OCI-LY7 (cell line): ENCODE measurements at regions not wholly inside any gene's neighbourhood (a gene's known extent, or its start where the extent isn't known, plus 50 kb on each side); places are given as distances from the start of the nearest gene placed in this dataset.

Experiments
- BruUV-seq: library from RNA; stranded (reverse); fragments of 400-500 nt; replicated peaks from 2 replicates; lab custom pipeline; 2021; lab: Mats Ljungman, UMichigan
- CTCF ChIA-PET: fragments of 300-600 bp; sonication (Branson Sonifier 250); formaldehyde crosslinking; loops from one replicate; lab custom pipeline; 2022; ENCODE audit warnings: antibody characterized with exemption; ENCODE audit not compliant: unreplicated experiment; lab: Charles Lee
- POLR2A ChIA-PET: fragments of 300-600 bp; sonication (Branson Sonifier 250); formaldehyde crosslinking; loops from one replicate; lab custom pipeline; 2022; ENCODE audit warnings: antibody characterized with exemption; lab: Charles Lee
- DNase-seq: peaks from one replicate; pipeline ENCODE4 v3.0.0-alpha.2; 2015; ENCODE audit warnings: low spot score
- H2AFZ ChIP-seq: fragments of 200-600 bp; sonication (generic), shearing (Covaris generic); 2 replicates; pipeline ENCODE4 v1.6.1; 2014; ENCODE audit warnings: mild to moderate bottlenecking, antibody characterized with exemption, low read length, moderate library complexity
- H3K27ac ChIP-seq: fragments of 200-600 bp; sonication (generic); 2 replicates; pipeline ENCODE4 v1.5.1; 2014; ENCODE audit warnings: mixed run types, low read depth, mild to moderate bottlenecking, moderate library complexity, low read length, inconsistent platforms; ENCODE audit not compliant: poor library complexity, severe bottlenecking
- H3K36me3 ChIP-seq: fragments of 200-600 bp; sonication (generic); 2 replicates; pipeline ENCODE4 v1.6.1; 2014; ENCODE audit warnings: mild to moderate bottlenecking, antibody characterized with exemption, low read length, moderate library complexity, mixed read lengths; ENCODE audit not compliant: insufficient read depth
- H3K4me1 ChIP-seq: fragments of 200-600 bp; sonication (generic); 2 replicates; pipeline ENCODE4 v1.5.1; 2014; ENCODE audit warnings: mild to moderate bottlenecking, low read length; ENCODE audit not compliant: insufficient read depth, poor library complexity, severe bottlenecking
- H3K4me2 ChIP-seq: fragments of 200-600 bp; sonication (generic); 2 replicates; pipeline ENCODE4 v1.6.1; 2014; ENCODE audit warnings: mild to moderate bottlenecking, low read length
- H3K4me3 ChIP-seq: fragments of 200-600 bp; sonication (generic); 2 replicates; pipeline ENCODE4 v1.5.1; 2014; ENCODE audit warnings: mild to moderate bottlenecking, low read depth, low read length; ENCODE audit not compliant: poor library complexity, severe bottlenecking
- H3K79me2 ChIP-seq: fragments of 200-600 bp; sonication (generic); 2 replicates; pipeline ENCODE4 v1.6.1; 2016; ENCODE audit warnings: low read depth, mild to moderate bottlenecking, low read length, moderate library complexity, mixed read lengths; ENCODE audit not compliant: insufficient read depth
- H3K9me2 ChIP-seq: fragments of 200-600 bp; sonication (generic); 2 replicates; pipeline ENCODE4 v1.6.1; 2016; ENCODE audit warnings: mild to moderate bottlenecking, low read length, mixed read lengths; ENCODE audit not compliant: insufficient read depth
- H3K9me3 ChIP-seq: fragments of 200-600 bp; sonication (generic); 2 replicates; pipeline ENCODE4 v1.6.1; 2014; ENCODE audit warnings: mild to moderate bottlenecking, mixed run types, low read length, mixed read lengths
- H4K20me1 ChIP-seq: fragments of 200-600 bp; sonication (generic); 2 replicates; pipeline ENCODE4 v1.6.1; 2014; ENCODE audit warnings: mild to moderate bottlenecking, antibody characterized with exemption, low read length, moderate library complexity, mixed read lengths; ENCODE audit not compliant: insufficient read depth
- EZH2phosphoT487 ChIP-seq: fragments of 200-600 bp; sonication (generic); IDR thresholded peaks from 2 replicates; pipeline ENCODE4 v1.6.1; 2018; ENCODE audit warnings: low read depth, borderline replicate concordance, mild to moderate bottlenecking, mixed run types, antibody characterized with exemption, low read length, moderate library complexity, mixed read lengths
- intact Hi-C: fragments of 100-400 bp; cut with micrococcal nuclease; formaldehyde crosslinking; loops from one replicate; pipeline ENCODE4 v1.10.0; 2022; ENCODE audit not compliant: unreplicated experiment
- TF ChIP-seq, protein P1 (sequence below): fragments of 200-600 bp; sonication (generic); conservative IDR thresholded peaks from 2 replicates; pipeline ENCODE4 v1.5.1; 2014; ENCODE audit warnings: mild to moderate bottlenecking, antibody characterized with exemption, low read length, moderate library complexity, mixed read lengths

DNA sequence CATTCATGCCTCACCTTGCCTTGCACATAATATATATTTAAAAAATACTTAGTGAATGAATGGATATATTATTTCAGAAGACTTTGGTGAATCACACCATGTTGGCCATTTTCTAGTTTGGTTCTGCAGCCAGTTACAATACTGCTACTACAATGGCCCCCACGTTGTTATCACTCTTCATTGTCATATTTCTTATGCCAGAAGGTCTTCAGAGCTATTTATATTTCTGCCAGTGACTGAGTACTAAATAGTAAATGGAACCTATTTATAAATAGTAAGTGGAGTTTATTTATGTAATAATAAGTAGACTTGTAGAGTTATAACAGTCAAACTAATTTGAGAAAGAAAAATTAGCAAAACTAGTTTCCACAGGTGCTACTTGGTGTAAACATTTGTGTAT lies 516.6 kb upstream of the SYT4 start:
- ChIA-PET POLR2A (no interaction called here), CTCF (no interaction called here)
- Histone ChIP-seq H3K9me2 (no peaks in the 10 kb centered on the region), H3K4me3 (no peak overlapping the region), H3K9me3 (no peaks in the 10 kb centered on the region), H2AFZ (no peak overlapping the region), H3K36me3 (no peaks in the 10 kb centered on the region), H4K20me1 (no peaks in the 10 kb centered on the region), H3K4me2 (no peak overlapping the region), H3K79me2 (no peaks in the 10 kb centered on the region), H3K4me1 (no peaks in the 10 kb centered on the region), H3K27ac (no peak overlapping the region)
- BruUV-seq: no TSS peak
- no peak for DNase-seq
- TF ChIP-seq EZH2phosphoT487: no peak
- TF ChIP-seq, protein P1, sequence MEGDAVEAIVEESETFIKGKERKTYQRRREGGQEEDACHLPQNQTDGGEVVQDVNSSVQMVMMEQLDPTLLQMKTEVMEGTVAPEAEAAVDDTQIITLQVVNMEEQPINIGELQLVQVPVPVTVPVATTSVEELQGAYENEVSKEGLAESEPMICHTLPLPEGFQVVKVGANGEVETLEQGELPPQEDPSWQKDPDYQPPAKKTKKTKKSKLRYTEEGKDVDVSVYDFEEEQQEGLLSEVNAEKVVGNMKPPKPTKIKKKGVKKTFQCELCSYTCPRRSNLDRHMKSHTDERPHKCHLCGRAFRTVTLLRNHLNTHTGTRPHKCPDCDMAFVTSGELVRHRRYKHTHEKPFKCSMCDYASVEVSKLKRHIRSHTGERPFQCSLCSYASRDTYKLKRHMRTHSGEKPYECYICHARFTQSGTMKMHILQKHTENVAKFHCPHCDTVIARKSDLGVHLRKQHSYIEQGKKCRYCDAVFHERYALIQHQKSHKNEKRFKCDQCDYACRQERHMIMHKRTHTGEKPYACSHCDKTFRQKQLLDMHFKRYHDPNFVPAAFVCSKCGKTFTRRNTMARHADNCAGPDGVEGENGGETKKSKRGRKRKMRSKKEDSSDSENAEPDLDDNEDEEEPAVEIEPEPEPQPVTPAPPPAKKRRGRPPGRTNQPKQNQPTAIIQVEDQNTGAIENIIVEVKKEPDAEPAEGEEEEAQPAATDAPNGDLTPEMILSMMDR: no peak
- intact Hi-C loops: no loop called here

DNA sequence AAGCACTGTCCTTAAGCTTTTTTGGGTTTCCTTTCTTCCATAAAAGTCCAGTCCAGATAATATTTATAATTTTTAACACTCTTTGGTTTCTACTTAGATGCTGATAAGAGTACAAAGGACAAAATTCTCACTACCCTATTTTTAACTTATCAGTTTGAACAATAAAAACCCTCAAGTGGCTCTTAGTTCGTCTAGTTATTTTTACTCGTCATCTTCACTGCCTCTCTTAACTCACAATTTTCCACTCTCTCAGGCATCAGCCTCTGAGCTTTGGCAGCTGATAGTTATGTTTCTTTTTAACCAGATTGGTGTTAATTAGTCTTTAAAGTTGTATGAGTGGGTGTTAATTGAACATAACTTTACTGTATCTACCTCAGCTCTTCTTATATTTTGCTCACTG lies 517.1 kb upstream of the SYT4 start:
- Histone ChIP-seq H2AFZ (no peak overlapping the region), H3K79me2 (no peaks in the 10 kb centered on the region), H3K9me3 (no peaks in the 10 kb centered on the region), H3K36me3 (no peaks in the 10 kb centered on the region), H3K4me1 (no peaks in the 10 kb centered on the region), H4K20me1 (no peaks in the 10 kb centered on the region), H3K9me2 (no peaks in the 10 kb centered on the region), H3K27ac (no peak overlapping the region), H3K4me3 (no peak overlapping the region), H3K4me2 (no peak overlapping the region)
- intact Hi-C loops: no loop called here
- BruUV-seq: no TSS peak
- POLR2A ChIA-PET: no interaction called here
- CTCF ChIA-PET: no interaction called here
- TF ChIP-seq, protein P1: no peak
- no peak for TF ChIP-seq EZH2phosphoT487
- no peak for DNase-seq

DNA sequence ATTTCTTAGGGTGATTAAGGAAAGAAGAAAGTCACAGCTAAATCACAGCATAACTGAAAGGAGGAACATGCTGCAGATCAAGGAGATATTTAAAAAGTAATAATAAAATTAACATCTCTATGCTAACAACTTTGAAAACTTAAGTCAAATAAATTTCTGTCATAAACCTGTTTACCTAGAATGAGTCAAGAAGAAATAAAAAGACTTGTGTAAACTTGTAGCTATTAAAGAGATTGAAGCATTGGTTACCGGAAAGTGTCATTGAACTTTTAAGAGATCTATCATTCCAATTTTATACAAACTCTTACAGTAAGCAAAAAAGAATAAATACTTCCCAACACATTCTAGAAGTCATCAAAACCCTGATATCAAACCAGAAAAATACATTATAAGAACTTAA lies 520.1 kb upstream of the SYT4 start:
- intact Hi-C loops: no loop called here
- POLR2A ChIA-PET: no interaction called here
- BruUV-seq: no TSS peak
- Histone ChIP-seq H3K9me2 (no peaks in the 10 kb centered on the region), H3K4me2 (no peak overlapping the region), H2AFZ (no peak overlapping the region), H4K20me1 (no peaks in the 10 kb centered on the region), H3K9me3 (no peaks in the 10 kb centered on the region), H3K36me3 (no peaks in the 10 kb centered on the region), H3K4me1 (no peaks in the 10 kb centered on the region), H3K79me2 (no peaks in the 10 kb centered on the region), H3K27ac (no peak overlapping the region), H3K4me3 (no peak overlapping the region)
- TF ChIP-seq EZH2phosphoT487: no peak
- TF ChIP-seq, protein P1: no peak
- CTCF ChIA-PET: no interaction called here
- no peak for DNase-seq
